ENCODE measurements at regions not wholly inside any gene's neighbourhood (a gene's known extent, or its start where the extent isn't known, plus 50 kb on each side); places are given as distances from the start of the nearest gene placed in this dataset.

GRCh38 chr11:122209619-122210366, 93.8 kb upstream of the BLID start:
- ChIA-PET POLR2A (no interaction called here), CTCF (no interaction called here)
- Histone ChIP-seq H3K27ac (peak overlapping the region; percentile 47 to 58; a peak in 5 of 6 replicates), H3K4me3 (no peak overlapping the region), H3K4me2 (peak overlapping the region; percentile 67), H3K4me1 (peaks cover 35% of the 10 kb centered on the region), H3K9me3 (no peaks in the 10 kb centered on the region)
- ATAC-seq (peak; percentile 64 to 69; a peak in 4 of 6 replicates), DNase-seq (ENCODE audit: low read depth in 1 of 2, low spot score in 1 of 2) (peak in 1 of 2 experiments; percentile 39), FAIRE-seq (no peak)
- WGBS (ENCODE audit: missing lambda C conversion rate) = 46% methylated on average over 4 of the region's 4 CpGs
- TF ChIP-seq CEBPB (IDR thresholded peaks at IDR 0.05) = 0 out of 4 replicates have a peak, but pooled peaks of 1 of the 2 experiments have one; percentile 22
- TF ChIP-seq, protein P1, sequence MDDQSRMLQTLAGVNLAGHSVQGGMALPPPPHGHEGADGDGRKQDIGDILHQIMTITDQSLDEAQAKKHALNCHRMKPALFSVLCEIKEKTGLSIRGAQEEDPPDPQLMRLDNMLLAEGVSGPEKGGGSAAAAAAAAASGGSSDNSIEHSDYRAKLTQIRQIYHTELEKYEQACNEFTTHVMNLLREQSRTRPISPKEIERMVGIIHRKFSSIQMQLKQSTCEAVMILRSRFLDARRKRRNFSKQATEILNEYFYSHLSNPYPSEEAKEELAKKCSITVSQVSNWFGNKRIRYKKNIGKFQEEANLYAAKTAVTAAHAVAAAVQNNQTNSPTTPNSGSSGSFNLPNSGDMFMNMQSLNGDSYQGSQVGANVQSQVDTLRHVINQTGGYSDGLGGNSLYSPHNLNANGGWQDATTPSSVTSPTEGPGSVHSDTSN (IDR thresholded peaks at IDR 0.05) = no peak
- no peak for TF ChIP-seq FOSL2 (IDR thresholded peaks at IDR 0.05)
- TF ChIP-seq FOSL2 (CRISPR knock-in tag; IDR thresholded peaks at IDR 0.05) = no peak
- no peak for TF ChIP-seq PHF8 (IDR thresholded peaks at IDR 0.05; ENCODE audit: borderline replicate concordance, low read depth)
- TF ChIP-seq, protein P2, sequence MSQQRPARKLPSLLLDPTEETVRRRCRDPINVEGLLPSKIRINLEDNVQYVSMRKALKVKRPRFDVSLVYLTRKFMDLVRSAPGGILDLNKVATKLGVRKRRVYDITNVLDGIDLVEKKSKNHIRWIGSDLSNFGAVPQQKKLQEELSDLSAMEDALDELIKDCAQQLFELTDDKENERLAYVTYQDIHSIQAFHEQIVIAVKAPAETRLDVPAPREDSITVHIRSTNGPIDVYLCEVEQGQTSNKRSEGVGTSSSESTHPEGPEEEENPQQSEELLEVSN (IDR thresholded peaks at IDR 0.05; ENCODE audit: borderline replicate concordance, low read depth) = no peak
- no peak for TF ChIP-seq SREBF2 (IDR thresholded peaks at IDR 0.05)
- TF ChIP-seq, protein P3, sequence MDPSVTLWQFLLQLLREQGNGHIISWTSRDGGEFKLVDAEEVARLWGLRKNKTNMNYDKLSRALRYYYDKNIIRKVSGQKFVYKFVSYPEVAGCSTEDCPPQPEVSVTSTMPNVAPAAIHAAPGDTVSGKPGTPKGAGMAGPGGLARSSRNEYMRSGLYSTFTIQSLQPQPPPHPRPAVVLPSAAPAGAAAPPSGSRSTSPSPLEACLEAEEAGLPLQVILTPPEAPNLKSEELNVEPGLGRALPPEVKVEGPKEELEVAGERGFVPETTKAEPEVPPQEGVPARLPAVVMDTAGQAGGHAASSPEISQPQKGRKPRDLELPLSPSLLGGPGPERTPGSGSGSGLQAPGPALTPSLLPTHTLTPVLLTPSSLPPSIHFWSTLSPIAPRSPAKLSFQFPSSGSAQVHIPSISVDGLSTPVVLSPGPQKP (IDR thresholded peaks at IDR 0.05; ENCODE audit: low read depth, low read length) = no peak
- TF ChIP-seq HEYL (CRISPR knock-in tag; IDR thresholded peaks at IDR 0.05) = no peak
- no peak for TF ChIP-seq MAZ (IDR thresholded peaks at IDR 0.05; ENCODE audit: borderline replicate concordance, low read depth, low read length)
- 0 out of 2 replicates have a peak, but pooled peaks have one; percentile 5 for TF ChIP-seq HES2 (IDR thresholded peaks at IDR 0.05)
- no peak for TF ChIP-seq BHLHE40 (IDR thresholded peaks at IDR 0.05; ENCODE audit: low read depth, low read length)
- no peak for TF ChIP-seq USF2 (IDR thresholded peaks at IDR 0.05)
- TF ChIP-seq REST (IDR thresholded peaks at IDR 0.05) = no peak

DNA sequence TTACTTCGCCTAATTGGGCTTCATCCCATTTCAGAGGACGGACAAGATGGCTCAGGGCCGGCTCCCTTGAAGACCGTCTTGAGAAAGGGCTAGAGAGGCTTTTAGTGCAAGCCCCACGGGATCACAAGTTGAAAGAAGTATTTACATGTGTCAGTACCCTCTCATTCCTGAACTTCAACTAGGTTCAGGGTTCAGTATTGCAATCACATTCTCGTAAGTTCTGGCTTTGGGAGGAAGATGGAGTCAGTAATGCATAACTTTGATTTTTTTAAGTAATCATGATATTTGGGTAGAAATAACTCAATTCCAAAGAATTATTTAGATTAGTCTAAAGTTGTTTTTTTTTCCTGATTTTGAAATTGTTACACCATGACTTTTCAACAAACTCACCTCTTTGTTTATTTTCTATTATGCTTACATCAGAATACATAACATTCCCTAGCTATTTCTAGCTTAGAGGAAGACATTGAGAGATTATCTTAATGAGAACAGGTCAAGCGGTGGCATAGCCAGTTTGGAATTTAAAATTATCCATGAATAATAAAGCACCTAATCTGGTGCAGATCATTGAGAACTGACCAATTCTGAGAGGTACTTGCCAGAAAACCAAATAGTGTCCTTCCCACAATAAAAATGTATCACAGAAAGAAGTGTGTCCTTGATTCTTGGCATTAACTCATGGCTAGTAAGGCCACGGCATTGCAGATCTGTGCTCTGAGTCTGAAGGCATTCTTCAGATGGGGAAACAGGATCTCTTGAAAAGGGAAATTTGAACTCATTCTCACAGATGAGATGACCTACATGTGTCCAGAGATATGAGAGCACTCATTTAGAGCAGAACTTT, 92.1 kb upstream of the BLID start:
- WGBS (ENCODE audit: missing lambda C conversion rate) = 85% methylated on average over 8 of the region's 8 CpGs
- ChIA-PET CTCF (no interaction called here), POLR2A (no interaction called here)
- Histone ChIP-seq H3K9me3 (no peaks in the 10 kb centered on the region), H3K4me1 (peaks cover 48% of the 10 kb centered on the region), H3K4me3 (no peak overlapping the region), H3K4me2 (no peak overlapping the region), H3K27ac (peak overlapping the region; percentile 40 to 47; a peak in 3 of 6 replicates)
- DNase-seq (ENCODE audit: low read depth in 1 of 2, low spot score in 1 of 2) (no peak), FAIRE-seq (no peak), ATAC-seq (no peak)
- TF ChIP-seq BHLHE40 (IDR thresholded peaks at IDR 0.05; ENCODE audit: low read depth, low read length) (no peak), REST (IDR thresholded peaks at IDR 0.05) (no peak), CHD4 (IDR thresholded peaks at IDR 0.05; ENCODE audit: borderline replicate concordance) (no peak), FOSL2 (IDR thresholded peaks at IDR 0.05) (no peak), FOSL2 (CRISPR knock-in tag; IDR thresholded peaks at IDR 0.05) (no peak), POLR2A (IDR thresholded peaks at IDR 0.05; ENCODE audit: low read length) (no peak), RARB (CRISPR knock-in tag; IDR thresholded peaks at IDR 0.05) (no peak), KDM1A (IDR thresholded peaks at IDR 0.05; ENCODE audit: low read depth) (no peak), TFCP2L1 (CRISPR knock-in tag; IDR thresholded peaks at IDR 0.05) (no peak), ESRRA (IDR thresholded peaks at IDR 0.05; ENCODE audit: borderline replicate concordance, low read length) (no peak), EHMT2 (IDR thresholded peaks at IDR 0.05; ENCODE audit: low read depth) (no peak), MAFK (IDR thresholded peaks at IDR 0.05; ENCODE audit: partially characterized antibody) (no peak), HOXB5 (CRISPR knock-in tag; IDR thresholded peaks at IDR 0.05) (no peak)

Data from A549 (cell line).